WTC11 (cell line): ENCODE measurements at regions not wholly inside any gene's neighbourhood (a gene's known extent, or its start where the extent isn't known, plus 50 kb on each side); places are given as distances from the start of the nearest gene placed in this dataset.

Experiments used
- ATAC-seq: fragments of 200-7000 bp; cut with Tn5 transposase; 2 replicates; pipeline ENCODE4 v1.10.0; 2021; ENCODE audit warnings: mild to moderate bottlenecking, moderate library complexity
- CTCF ChIA-PET: fragments of 300-600 bp; sonication (Branson Sonifier 250); formaldehyde crosslinking; loops from one replicate; lab custom pipeline; 2021; ENCODE audit warnings: antibody characterized with exemption; lab: Charles Lee
- POLR2A ChIA-PET: fragments of 350-600 bp; sonication (Branson Sonifier 250); formaldehyde crosslinking; loops from one replicate; lab custom pipeline; 2021; ENCODE audit warnings: antibody characterized with exemption; lab: Charles Lee
- DNase-seq: peaks from one replicate; pipeline ENCODE4 v3.0.0; 2021; ENCODE audit warnings: low spot score
- H3K27ac Mint-ChIP-seq: 2 replicates; pipeline ENCODE4 v1.8.0; 2021; ENCODE audit warnings: mixed read lengths
- H3K27me3 Mint-ChIP-seq: 2 replicates; pipeline ENCODE4 v1.8.0; 2021; ENCODE audit warnings: low read depth, mild to moderate bottlenecking, moderate library complexity, mixed read lengths
- H3K36me3 Mint-ChIP-seq: 2 replicates; pipeline ENCODE4 v1.8.0; 2021; ENCODE audit warnings: mixed read lengths
- H3K4me1 Mint-ChIP-seq: 2 replicates; pipeline ENCODE4 v1.8.0; 2022; ENCODE audit warnings: mixed read lengths
- H3K4me3 Mint-ChIP-seq: 2 replicates; pipeline ENCODE4 v1.8.0; 2021; ENCODE audit warnings: mild to moderate bottlenecking, moderate library complexity, mixed read lengths
- H3K9me3 Mint-ChIP-seq: 2 replicates; pipeline ENCODE4 v1.8.0; 2021; ENCODE audit warnings: mixed read lengths
- ATF6 ChIP-seq: sonication (generic); formaldehyde crosslinking; IDR thresholded peaks from 2 replicates; pipeline ENCODE4 v1.8.1; 2023; ENCODE audit warnings: mild to moderate bottlenecking, missing genetic modification reagents
- ELF4 ChIP-seq: sonication (generic); formaldehyde crosslinking; IDR thresholded peaks from 2 replicates; pipeline ENCODE4 v1.8.1; 2022; ENCODE audit warnings: low read depth, mild to moderate bottlenecking, moderate library complexity, missing genetic modification reagents
- EMX1 ChIP-seq: fragments of 250-450 bp; sonication (Bioruptor Pico); IDR thresholded peaks from 2 replicates; pipeline ENCODE4 v1.8.0; 2021; ENCODE audit warnings: mild to moderate bottlenecking
- FOXP1 ChIP-seq: sonication (generic); formaldehyde crosslinking; IDR thresholded peaks from 2 replicates; pipeline ENCODE4 v1.8.0; 2022; ENCODE audit warnings: missing genetic modification reagents, mild to moderate bottlenecking, moderate library complexity, borderline replicate concordance
- GRHL2 ChIP-seq: fragments of 250-450 bp; sonication (Bioruptor Pico); IDR thresholded peaks from 2 replicates; pipeline ENCODE4 v1.8.0; 2022; ENCODE audit warnings: mild to moderate bottlenecking, moderate library complexity; ENCODE audit not compliant: insufficient replicate concordance, severe bottlenecking
- GTF2I ChIP-seq: fragments of 250-450 bp; sonication (Bioruptor Pico); conservative IDR thresholded peaks from 2 replicates; pipeline ENCODE4 v1.4.0; 2021; ENCODE audit warnings: mild to moderate bottlenecking
- IRF1 ChIP-seq: sonication (generic); formaldehyde crosslinking; IDR thresholded peaks from 2 replicates; pipeline ENCODE4 v1.8.0; 2023; ENCODE audit warnings: missing genetic modification reagents
- MYBL2 ChIP-seq: sonication (generic); formaldehyde crosslinking; IDR thresholded peaks from 2 replicates; pipeline ENCODE4 v1.8.1; 2023; ENCODE audit warnings: mild to moderate bottlenecking, moderate library complexity, missing genetic modification reagents
- NFYB ChIP-seq: sonication (generic); formaldehyde crosslinking; conservative IDR thresholded peaks from 2 replicates; pipeline ENCODE4 v1.8.0; 2022; ENCODE audit warnings: low read depth, missing genetic modification reagents
- NR1H2 ChIP-seq: sonication (generic); formaldehyde crosslinking; IDR thresholded peaks from 2 replicates; pipeline ENCODE4 v1.9.0; 2021; ENCODE audit warnings: mild to moderate bottlenecking, moderate library complexity, missing genetic modification reagents
- OVOL2 ChIP-seq: fragments of 250-450 bp; sonication (Bioruptor Pico); IDR thresholded peaks from 2 replicates; pipeline ENCODE4 v1.9.0; 2021; ENCODE audit warnings: mild to moderate bottlenecking, borderline replicate concordance
- PRRX2 ChIP-seq: fragments of 250-450 bp; sonication (Bioruptor Pico); IDR thresholded peaks from 2 replicates; pipeline ENCODE4 v1.8.0; 2021; ENCODE audit warnings: mild to moderate bottlenecking
- RELA ChIP-seq: sonication (generic); formaldehyde crosslinking; IDR thresholded peaks from 2 replicates; pipeline ENCODE4 v1.8.1; 2022; ENCODE audit warnings: missing genetic modification reagents, mild to moderate bottlenecking, borderline replicate concordance
- SOX15 ChIP-seq: fragments of 250-450 bp; sonication (Bioruptor Pico); IDR thresholded peaks from 2 replicates; pipeline ENCODE4 v1.9.0; 2021; ENCODE audit warnings: mild to moderate bottlenecking
- SP1 ChIP-seq: sonication (generic); formaldehyde crosslinking; conservative IDR thresholded peaks from 2 replicates; pipeline ENCODE4 v1.8.1; 2022; ENCODE audit warnings: missing genetic modification reagents
- TEAD4 ChIP-seq: sonication (generic); formaldehyde crosslinking; IDR thresholded peaks from 2 replicates; pipeline ENCODE4 v1.8.0; 2022; ENCODE audit warnings: mild to moderate bottlenecking, missing genetic modification reagents
- TP53 ChIP-seq: sonication (generic); formaldehyde crosslinking; IDR thresholded peaks from 2 replicates; pipeline ENCODE4 v1.8.1; 2023; ENCODE audit warnings: mild to moderate bottlenecking, missing genetic modification reagents
- USF1 ChIP-seq: sonication (generic); formaldehyde crosslinking; IDR thresholded peaks from 2 replicates; pipeline ENCODE4 v1.8.0; 2022; ENCODE audit warnings: mild to moderate bottlenecking, missing genetic modification reagents
- ZBTB43 ChIP-seq: sonication (generic); formaldehyde crosslinking; IDR thresholded peaks from 2 replicates; pipeline ENCODE4 v1.8.1; 2023; ENCODE audit warnings: mild to moderate bottlenecking, missing genetic modification reagents
- ZNF121 ChIP-seq: sonication (generic); formaldehyde crosslinking; IDR thresholded peaks from 2 replicates; pipeline ENCODE4 v1.8.0; 2023; ENCODE audit warnings: missing genetic modification reagents
- ZNF219 ChIP-seq: sonication (generic); formaldehyde crosslinking; IDR thresholded peaks from 2 replicates; pipeline ENCODE4 v1.8.0; 2023; ENCODE audit warnings: missing genetic modification reagents, mild to moderate bottlenecking, borderline replicate concordance
- ZNF263 ChIP-seq: sonication (generic); formaldehyde crosslinking; IDR thresholded peaks from 2 replicates; pipeline ENCODE4 v1.8.1; 2022; ENCODE audit warnings: low read depth, mild to moderate bottlenecking, moderate library complexity, missing genetic modification reagents
- ZNF396 ChIP-seq: fragments of 250-450 bp; sonication (Bioruptor Pico); IDR thresholded peaks from 2 replicates; pipeline ENCODE4 v1.8.0; 2021; ENCODE audit warnings: mild to moderate bottlenecking, moderate library complexity, borderline replicate concordance
- ZNF671 ChIP-seq: fragments of 250-450 bp; sonication (Bioruptor Pico); IDR thresholded peaks from 2 replicates; pipeline ENCODE4 v1.8.0; 2021; ENCODE audit warnings: mild to moderate bottlenecking
- ZSCAN18 ChIP-seq: fragments of 250-450 bp; sonication (Bioruptor Pico); IDR thresholded peaks from 2 replicates; pipeline ENCODE4 v2.1.2; 2022; ENCODE audit warnings: mild to moderate bottlenecking, moderate library complexity
- TF ChIP-seq, protein P1 (sequence below): sonication (generic); formaldehyde crosslinking; IDR thresholded peaks from 2 replicates; pipeline ENCODE4 v1.8.0; 2023; ENCODE audit warnings: missing genetic modification reagents, mild to moderate bottlenecking, borderline replicate concordance

GRCh38 chr12:80038062-80038560 is 61.2 kb upstream of the OTOGL start:
- ATAC-seq (no peak), DNase-seq (no peak)
- Mint-ChIP-seq H3K36me3 (no peaks in the 10 kb centered on the region), H3K27me3 (peaks cover 30% of the 10 kb centered on the region), H3K4me1 (peaks cover 5% of the 10 kb centered on the region; the same call in 1 of the 2 replicates)
- TF ChIP-seq PRRX2 (CRISPR knock-in tag) (no peak), NR1H2 (CRISPR knock-in tag) (no peak), FOXP1 (CRISPR knock-in tag) (no peak), ZBTB43 (no peak), RELA (CRISPR knock-in tag) (no peak), ZNF121 (CRISPR knock-in tag) (no peak), NFYB (no peak), ATF6 (no peak), MYBL2 (CRISPR knock-in tag) (no peak), ZNF219 (no peak), ZSCAN18 (no peak), ZNF396 (CRISPR knock-in tag) (no peak), ELF4 (CRISPR knock-in tag) (no peak), IRF1 (CRISPR knock-in tag) (no peak)
- TF ChIP-seq, protein P1, sequence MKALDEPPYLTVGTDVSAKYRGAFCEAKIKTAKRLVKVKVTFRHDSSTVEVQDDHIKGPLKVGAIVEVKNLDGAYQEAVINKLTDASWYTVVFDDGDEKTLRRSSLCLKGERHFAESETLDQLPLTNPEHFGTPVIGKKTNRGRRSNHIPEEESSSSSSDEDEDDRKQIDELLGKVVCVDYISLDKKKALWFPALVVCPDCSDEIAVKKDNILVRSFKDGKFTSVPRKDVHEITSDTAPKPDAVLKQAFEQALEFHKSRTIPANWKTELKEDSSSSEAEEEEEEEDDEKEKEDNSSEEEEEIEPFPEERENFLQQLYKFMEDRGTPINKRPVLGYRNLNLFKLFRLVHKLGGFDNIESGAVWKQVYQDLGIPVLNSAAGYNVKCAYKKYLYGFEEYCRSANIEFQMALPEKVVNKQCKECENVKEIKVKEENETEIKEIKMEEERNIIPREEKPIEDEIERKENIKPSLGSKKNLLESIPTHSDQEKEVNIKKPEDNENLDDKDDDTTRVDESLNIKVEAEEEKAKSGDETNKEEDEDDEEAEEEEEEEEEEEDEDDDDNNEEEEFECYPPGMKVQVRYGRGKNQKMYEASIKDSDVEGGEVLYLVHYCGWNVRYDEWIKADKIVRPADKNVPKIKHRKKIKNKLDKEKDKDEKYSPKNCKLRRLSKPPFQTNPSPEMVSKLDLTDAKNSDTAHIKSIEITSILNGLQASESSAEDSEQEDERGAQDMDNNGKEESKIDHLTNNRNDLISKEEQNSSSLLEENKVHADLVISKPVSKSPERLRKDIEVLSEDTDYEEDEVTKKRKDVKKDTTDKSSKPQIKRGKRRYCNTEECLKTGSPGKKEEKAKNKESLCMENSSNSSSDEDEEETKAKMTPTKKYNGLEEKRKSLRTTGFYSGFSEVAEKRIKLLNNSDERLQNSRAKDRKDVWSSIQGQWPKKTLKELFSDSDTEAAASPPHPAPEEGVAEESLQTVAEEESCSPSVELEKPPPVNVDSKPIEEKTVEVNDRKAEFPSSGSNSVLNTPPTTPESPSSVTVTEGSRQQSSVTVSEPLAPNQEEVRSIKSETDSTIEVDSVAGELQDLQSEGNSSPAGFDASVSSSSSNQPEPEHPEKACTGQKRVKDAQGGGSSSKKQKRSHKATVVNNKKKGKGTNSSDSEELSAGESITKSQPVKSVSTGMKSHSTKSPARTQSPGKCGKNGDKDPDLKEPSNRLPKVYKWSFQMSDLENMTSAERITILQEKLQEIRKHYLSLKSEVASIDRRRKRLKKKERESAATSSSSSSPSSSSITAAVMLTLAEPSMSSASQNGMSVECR (CRISPR knock-in tag): no peak
- TF ChIP-seq, all 79 proteins: peak for 0
- Mint-ChIP-seq H3K9me3 (no peaks in the 10 kb centered on the region), H3K4me3 (no peak overlapping the region), H3K27ac (no peak overlapping the region)
- POLR2A ChIA-PET: no interaction called here
- CTCF ChIA-PET: no interaction called here

DNA sequence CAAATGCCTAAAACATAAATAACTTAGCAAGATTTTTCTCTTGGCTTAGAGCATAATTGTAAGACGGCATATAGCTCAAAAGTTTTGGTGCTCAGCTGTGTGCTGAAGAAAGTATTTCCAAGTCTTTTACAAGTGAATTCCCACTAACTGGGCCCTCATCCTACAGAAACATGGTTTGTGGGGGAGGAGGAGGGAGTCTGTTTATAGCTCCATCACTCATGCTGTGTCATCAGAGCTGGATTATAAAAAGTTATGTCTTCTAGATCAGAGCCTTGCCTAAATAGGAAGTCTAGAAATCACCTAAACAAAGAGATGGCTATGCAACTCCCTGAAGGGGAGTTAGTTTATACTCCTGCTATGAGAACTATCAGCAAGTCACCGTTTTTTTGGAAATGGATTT is 65.9 kb upstream of the OTOGL start:
- POLR2A ChIA-PET: interaction anchor here (0.6 kb wide), 1 partner anchor 504 kb away, joined by 5 read pairs; no protein-coding TSS in a partner anchor
- peaks cover 30% of the 10 kb centered on the region for H3K27me3 Mint-ChIP-seq
- DNase-seq (no peak), ATAC-seq (no peak; the same call in 1 of the 2 replicates)
- H3K4me3 Mint-ChIP-seq: no peak overlapping the region
- no peak overlapping the region for H3K27ac Mint-ChIP-seq
- peaks cover 14% of the 10 kb centered on the region for H3K4me1 Mint-ChIP-seq
- no peaks in the 10 kb centered on the region for H3K9me3 Mint-ChIP-seq
- H3K36me3 Mint-ChIP-seq: no peaks in the 10 kb centered on the region
- CTCF ChIA-PET: no interaction called here
- no peak for TF ChIP-seq USF1 (CRISPR knock-in tag)
- no peak for TF ChIP-seq SOX15 (CRISPR knock-in tag)
- no peak for TF ChIP-seq PRRX2 (CRISPR knock-in tag)
- no peak for TF ChIP-seq TP53 (CRISPR knock-in tag)
- no peak for TF ChIP-seq GRHL2
- TF ChIP-seq SP1 (CRISPR knock-in tag): no peak
- TF ChIP-seq GTF2I (CRISPR knock-in tag): no peak
- TF ChIP-seq OVOL2 (CRISPR knock-in tag): no peak
- TF ChIP-seq EMX1 (CRISPR knock-in tag): no peak
- TF ChIP-seq ZNF263 (CRISPR knock-in tag): no peak
- no peak for TF ChIP-seq ZNF671
- no peak for TF ChIP-seq TEAD4 (CRISPR knock-in tag)
